ENCODE measurements at regions not wholly inside any gene's neighbourhood (a gene's known extent, or its start where the extent isn't known, plus 50 kb on each side); places are given as distances from the start of the nearest gene placed in this dataset.

DNA sequence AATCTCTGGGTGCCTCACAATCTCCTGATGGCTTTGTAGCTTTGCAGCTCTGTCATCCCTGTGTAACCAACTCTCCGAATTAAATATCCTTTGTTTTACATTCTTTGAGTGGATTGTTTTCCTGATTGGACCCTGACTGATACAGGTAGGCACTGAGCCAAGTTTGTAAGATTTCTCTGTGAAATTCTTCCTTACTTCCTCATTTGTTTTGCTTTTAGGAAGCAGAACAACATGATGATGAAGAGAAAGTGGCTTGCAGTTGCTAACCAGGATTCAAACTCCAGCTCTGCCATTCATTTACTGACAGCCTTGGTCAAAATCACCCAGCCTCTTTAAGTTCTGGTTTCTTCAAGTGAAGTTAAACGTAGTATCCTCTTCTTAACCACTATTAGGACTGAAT, 452.3 kb downstream of the OMA1 start:
- Histone ChIP-seq H3K9me3 (replicated peaks; ENCODE audit: control insufficient read depth, insufficient read depth, low read length) (no peaks in the 10 kb centered on the region), H3K4me1 (ENCODE audit: control insufficient read depth, insufficient read depth, low read length) (no peaks in the 10 kb centered on the region), H3K79me2 (ENCODE audit: control insufficient read depth, insufficient read depth, low read length) (no peaks in the 10 kb centered on the region), H4K20me1 (ENCODE audit: control insufficient read depth, insufficient read depth) (no peaks in the 10 kb centered on the region), H3K9ac (ENCODE audit: control insufficient read depth, insufficient read depth, low read length) (no peak overlapping the region), H2AFZ (ENCODE audit: control insufficient read depth, low read depth, low read length) (no peak overlapping the region), H3K4me3 (no peak overlapping the region), H3K27me3 (replicated peaks in 1 of 2; ENCODE audit: control insufficient read depth in 2 of 2, insufficient read depth in 2 of 2, low read length in 1 of 2) (no peaks in the 10 kb centered on the region), H3K27ac (ENCODE audit: control insufficient read depth, insufficient read depth) (no peak overlapping the region), H3K4me2 (ENCODE audit: control insufficient read depth, insufficient read depth) (no peak overlapping the region), H3K36me3 (ENCODE audit: control insufficient read depth in 2 of 2, insufficient read depth in 2 of 2, low read length in 1 of 2) (no peaks in the 10 kb centered on the region)
- POLR2A ChIA-PET, result interaction anchor here (0.5 to 1.1 kb wide), 2 partner anchors 26 to 1442 kb away, joined by 3 to 5 read pairs; no protein-coding TSS in a partner anchor
- in situ Hi-C loops (cut with MboI) (no loop called here), intact Hi-C loops (cut with micrococcal nuclease; ENCODE audit: unreplicated experiment) (no loop called here)
- ATAC-seq (no peak), DNase-seq (ENCODE audit: low read depth, low spot score) (no peak), FAIRE-seq (no peak)
- BruUV-seq (replicated peaks), result no TSS peak
- SMC1A ChIA-PET (ENCODE audit: uncharacterized antibody, unreplicated experiment), result interaction anchor here (0.8 to 1.1 kb wide), 3 partner anchors 14 to 148 kb away, joined by 3 read pairs; no protein-coding TSS in a partner anchor
- 4% methylated on average over 2 of the region's 2 CpGs for WGBS (ENCODE audit: insufficient coverage, insufficient replicate concordance, low lambda C conversion rate, missing lambda C conversion rate)
- TF ChIP-seq YY1 (IDR thresholded peaks at IDR 0.05; ENCODE audit: low read depth, low read length) (no peak), ZNF24 (IDR thresholded peaks at IDR 0.05) (no peak), TAF1 (IDR thresholded peaks at IDR 0.05; ENCODE audit: borderline replicate concordance, low read depth, low read length) (no peak), NBN (IDR thresholded peaks at IDR 0.05) (no peak), MTA3 (IDR thresholded peaks at IDR 0.05; ENCODE audit: borderline replicate concordance, low read length) (no peak), HDAC2 (IDR thresholded peaks at IDR 0.05) (no peak), SREBF1 (IDR thresholded peaks at IDR 0.05; ENCODE audit: low read length) (no peak), TCF7 (IDR thresholded peaks at IDR 0.05; ENCODE audit: borderline replicate concordance) (no peak), MEF2B (IDR thresholded peaks at IDR 0.05; ENCODE audit: partially characterized antibody, poor library complexity, severe bottlenecking) (no peak), MYB (IDR thresholded peaks at IDR 0.05; ENCODE audit: borderline replicate concordance, low read depth, low read length) (no peak), TARDBP (IDR thresholded peaks at IDR 0.05; ENCODE audit: borderline replicate concordance) (no peak), SMAD1 (IDR thresholded peaks at IDR 0.05; ENCODE audit: low read depth, partially characterized antibody) (no peak), NR2C2 (IDR thresholded peaks at IDR 0.05; ENCODE audit: borderline replicate concordance, control insufficient read depth, insufficient read length, low read depth) (no peak)
- TF ChIP-seq, protein P1, sequence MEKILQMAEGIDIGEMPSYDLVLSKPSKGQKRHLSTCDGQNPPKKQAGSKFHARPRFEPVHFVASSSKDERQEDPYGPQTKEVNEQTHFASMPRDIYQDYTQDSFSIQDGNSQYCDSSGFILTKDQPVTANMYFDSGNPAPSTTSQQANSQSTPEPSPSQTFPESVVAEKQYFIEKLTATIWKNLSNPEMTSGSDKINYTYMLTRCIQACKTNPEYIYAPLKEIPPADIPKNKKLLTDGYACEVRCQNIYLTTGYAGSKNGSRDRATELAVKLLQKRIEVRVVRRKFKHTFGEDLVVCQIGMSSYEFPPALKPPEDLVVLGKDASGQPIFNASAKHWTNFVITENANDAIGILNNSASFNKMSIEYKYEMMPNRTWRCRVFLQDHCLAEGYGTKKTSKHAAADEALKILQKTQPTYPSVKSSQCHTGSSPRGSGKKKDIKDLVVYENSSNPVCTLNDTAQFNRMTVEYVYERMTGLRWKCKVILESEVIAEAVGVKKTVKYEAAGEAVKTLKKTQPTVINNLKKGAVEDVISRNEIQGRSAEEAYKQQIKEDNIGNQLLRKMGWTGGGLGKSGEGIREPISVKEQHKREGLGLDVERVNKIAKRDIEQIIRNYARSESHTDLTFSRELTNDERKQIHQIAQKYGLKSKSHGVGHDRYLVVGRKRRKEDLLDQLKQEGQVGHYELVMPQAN (conservative IDR thresholded peaks at IDR 0.05), result no peak
- CTCF ChIA-PET, result interaction anchor here (1.5 kb wide), 1 partner anchor 70 kb away, joined by 6 read pairs; no protein-coding TSS in a partner anchor
- RAD21 ChIA-PET (ENCODE audit: unreplicated experiment), result interaction anchor here (0.8 to 1.8 kb wide), 4 partner anchors 10 to 70 kb away, joined by 3 to 5 read pairs (median 4); no protein-coding TSS in a partner anchor

Data from GM12878 (cell line).